RPMI8226 (cell line): ENCODE measurements at regions not wholly inside any gene's neighbourhood (a gene's known extent, or its start where the extent isn't known, plus 50 kb on each side); places are given as distances from the start of the nearest gene placed in this dataset.
"Not testable (repeated sequence)": the region's sequence is repeated elsewhere in the genome, so short reads cannot be mapped to it uniquely, and the experiment has no call there.

Source experiments
- DNase-seq: peaks from one replicate; pipeline ENCODE4 v3.0.0-alpha.2; 2015

DNA sequence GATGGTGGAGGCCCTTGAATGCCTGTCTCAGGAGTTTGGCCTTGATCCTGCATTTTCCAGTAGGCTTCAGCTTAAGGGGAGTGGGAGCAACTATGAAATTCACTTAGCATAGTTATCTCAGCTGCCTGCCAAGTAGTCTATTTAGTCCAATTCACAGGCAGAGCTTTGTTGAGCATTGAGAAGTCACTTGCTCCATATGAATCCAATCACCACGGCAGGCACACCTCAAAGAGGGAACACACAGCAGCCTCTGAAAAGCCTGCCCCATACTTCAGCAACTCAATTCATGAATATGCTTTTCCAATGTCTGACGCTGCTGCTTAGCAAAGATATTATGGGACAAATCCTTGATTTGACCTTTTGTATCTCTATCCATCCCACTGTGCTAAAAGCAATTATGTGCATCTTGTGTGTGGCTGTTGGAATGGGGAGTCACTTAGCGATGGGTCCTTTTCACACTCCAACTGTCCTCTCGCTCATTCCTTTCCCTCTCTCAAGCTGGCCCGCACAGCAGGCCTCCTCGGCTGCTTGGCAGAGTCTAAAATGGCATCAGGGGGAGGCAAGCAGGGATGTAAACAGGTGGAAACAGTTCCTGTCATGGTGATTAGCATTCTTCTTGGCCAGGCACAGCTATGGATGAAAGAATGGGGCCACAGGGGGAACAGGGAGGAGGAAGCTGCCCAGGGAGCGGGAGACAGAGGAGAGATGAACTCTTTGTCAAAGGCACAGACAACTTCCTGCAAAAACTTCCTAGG is 56.0 kb upstream of the LRPPRC start:
- DNase-seq: no peak

DNA sequence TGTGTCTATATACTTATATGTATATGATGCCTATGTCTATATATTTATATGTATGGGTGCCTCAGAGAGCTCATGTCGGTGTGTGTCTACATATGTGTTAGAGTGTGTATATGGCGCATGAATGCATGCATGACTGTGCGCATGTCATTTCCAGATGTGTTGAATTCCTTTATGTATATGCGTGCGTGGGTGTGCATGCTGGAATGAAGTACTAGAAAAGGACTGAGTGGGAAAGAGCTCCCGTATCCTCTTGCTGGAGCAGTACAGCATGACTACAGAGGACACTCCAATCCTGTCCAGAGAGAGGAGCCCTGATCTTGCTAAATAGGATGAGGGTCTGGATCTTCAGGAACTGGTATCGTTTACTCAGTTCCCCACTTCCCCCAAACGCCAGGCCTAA is 56.8 kb upstream of the LRPPRC start:
- no peak for DNase-seq

DNA sequence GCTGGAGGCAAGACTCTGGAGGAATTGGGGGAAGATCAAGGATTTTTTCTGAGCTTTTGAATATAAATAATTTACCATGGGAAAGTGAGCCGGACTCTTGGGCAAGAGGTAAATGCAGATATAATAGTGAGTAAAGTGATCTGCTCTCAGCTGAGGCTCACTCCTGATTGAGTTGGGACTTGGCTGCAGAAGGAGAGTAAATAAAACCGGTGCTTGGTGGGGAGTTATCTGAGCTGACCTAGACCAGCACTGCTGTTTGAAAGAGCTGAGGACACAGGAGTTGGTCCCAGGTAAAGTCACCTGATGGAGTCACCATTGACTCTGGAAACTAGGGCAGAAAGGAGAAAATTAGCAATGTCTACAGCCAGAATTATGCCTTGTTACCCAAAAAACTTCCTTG is 57.3 kb upstream of the LRPPRC start:
- no peak for DNase-seq

- DNase-seq: no peak
These were observed 57.7 kb upstream of the LRPPRC start for GRCh38 chr2:44053456-44053855.

DNA sequence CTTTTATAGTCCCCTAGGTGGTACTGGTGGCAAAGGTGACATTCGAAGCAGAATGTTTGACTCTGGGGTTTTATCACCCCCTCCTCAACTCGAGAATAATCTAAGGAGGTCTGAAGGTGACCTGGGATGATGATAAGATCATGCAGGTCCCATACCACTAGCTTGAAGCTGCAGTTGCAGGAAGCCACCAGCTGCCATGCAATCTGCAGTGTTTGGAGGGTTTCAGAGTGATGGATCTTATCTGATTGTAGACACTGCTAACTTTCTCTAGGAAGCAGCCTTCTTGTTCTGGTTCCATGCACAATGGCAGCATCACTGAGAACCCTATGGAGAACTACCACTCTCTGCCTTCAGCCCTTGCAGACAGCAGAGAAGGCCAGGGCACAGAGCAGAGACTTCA is 59.4 kb upstream of the LRPPRC start:
- DNase-seq: no peak

DNA sequence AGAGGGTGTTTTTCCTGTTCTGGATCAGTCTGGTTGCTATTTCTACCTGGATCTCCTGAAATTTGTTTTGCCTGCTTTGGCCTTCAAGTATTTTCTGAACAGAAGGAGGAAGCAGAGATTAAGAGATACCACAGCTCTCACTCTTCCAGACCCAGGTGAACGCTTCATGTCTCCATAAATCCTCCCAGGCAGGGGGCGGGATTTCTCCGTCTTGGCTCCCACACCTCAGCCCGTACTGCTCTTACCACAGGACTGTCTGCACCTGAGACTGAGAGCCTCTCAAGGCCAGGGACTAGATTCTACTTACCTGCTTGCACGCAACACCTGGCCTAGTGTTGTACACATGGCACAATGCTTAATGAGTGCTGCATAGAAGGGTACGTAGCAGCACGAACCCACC is 59.9 kb upstream of the LRPPRC start:
- DNase-seq: no peak

DNA sequence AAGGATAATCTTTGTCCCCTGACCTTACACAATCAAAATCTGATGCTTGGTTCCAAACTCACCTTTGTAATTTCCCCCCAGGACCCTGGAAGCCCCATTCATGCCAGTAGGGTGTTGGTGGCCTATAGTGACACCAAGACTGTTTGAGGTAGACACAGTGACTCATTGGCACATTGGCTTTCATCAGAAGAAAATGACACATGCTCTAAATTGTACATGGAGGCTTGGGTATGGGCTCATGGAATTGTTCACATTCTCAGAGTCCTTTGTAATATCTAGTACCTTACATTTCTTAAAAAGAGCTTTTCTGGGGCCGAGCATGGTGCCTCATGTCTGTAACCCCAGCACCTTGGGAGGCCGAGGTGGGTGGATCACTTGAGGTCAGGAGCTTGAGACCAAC is 61.2 kb upstream of the LRPPRC start:
- no peak for DNase-seq

GRCh38 chr2:44060286-44060685 is 64.5 kb upstream of the LRPPRC start:
- not testable (repeated sequence) for DNase-seq

DNA sequence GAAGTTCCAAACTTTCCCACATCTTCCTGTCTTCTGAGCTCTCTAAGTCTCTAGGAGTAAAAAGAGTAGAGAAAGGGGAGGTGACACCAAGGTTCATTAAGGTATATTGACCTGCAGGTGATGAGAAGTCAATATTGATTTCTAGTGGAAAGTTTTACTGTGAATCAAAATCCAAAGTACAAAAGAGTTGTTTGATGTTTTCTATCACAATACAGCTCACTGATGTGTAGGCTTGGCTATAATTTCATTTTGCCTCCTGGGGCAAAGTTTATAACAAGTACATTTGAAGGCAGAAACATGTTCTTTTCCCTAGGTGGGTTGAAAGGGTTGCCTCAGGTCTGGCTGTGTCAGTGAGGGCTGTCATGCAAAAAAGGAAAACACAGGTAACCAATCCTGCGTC is 65.2 kb upstream of the LRPPRC start:
- no peak for DNase-seq

GRCh38 chr2:44061469-44061868 is 65.7 kb upstream of the LRPPRC start:
- DNase-seq: no peak

- no peak for DNase-seq
These were observed 66.1 kb upstream of the LRPPRC start for GRCh38 chr2:44061876-44062275.

- no peak for DNase-seq
These were observed 67.2 kb upstream of the LRPPRC start for GRCh38 chr2:44063033-44063432.

GRCh38 chr2:44064281-44064680 is 68.5 kb upstream of the LRPPRC start:
- not testable (repeated sequence) for DNase-seq

- not testable (repeated sequence) for DNase-seq
These were observed 71.4 kb upstream of the LRPPRC start for GRCh38 chr2:44067012-44067790.

- not testable (repeated sequence) for DNase-seq
These were observed 72.0 kb upstream of the LRPPRC start for GRCh38 chr2:44067791-44068181.

- no peak for DNase-seq
These were observed 75.8 kb upstream of the LRPPRC start for GRCh38 chr2:44071454-44072046.

- not testable (repeated sequence) for DNase-seq
These were observed 77.9 kb upstream of the LRPPRC start for GRCh38 chr2:44073667-44074066.

DNA sequence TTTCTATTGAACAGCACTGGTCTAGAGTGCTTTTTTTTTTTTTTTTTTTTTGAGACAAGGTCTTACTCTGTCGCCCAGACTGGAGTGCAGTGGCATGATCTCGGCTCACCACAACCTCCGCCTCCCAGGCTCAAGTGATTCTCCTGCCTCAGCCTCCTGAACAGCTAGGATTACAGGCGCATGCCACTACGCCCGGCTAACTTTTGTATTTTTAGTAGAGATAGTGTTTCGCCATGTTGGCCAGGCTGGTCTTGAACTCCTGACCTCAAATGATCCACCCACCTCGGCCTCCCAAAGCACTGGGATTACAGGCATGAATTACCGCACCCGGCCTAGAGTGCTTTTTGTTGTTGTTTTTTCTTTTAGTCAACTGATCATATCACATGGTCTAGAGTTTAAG is 79.0 kb upstream of the LRPPRC start:
- DNase-seq: not testable (repeated sequence)

DNA sequence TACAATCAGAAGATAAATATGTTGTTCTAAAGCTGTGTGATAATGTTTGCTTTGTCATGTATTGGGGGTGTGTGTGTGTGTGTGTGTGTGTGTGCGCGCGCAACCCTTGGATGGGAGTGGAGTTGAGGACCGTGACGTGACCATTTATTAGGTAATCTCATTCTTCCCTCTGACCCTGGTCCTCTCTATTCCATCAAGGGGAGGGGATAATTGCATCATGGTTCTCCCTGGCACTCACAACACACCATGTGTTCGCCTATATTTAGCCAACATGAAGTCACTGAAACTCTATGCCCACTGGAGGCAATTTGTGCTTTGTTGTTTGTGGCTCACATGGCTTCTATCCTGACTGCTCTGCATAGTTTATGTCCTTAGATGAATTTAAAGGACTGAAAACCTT is 79.8 kb upstream of the LRPPRC start:
- DNase-seq: no peak

GRCh38 chr2:44077942-44078511 is 82.2 kb upstream of the LRPPRC start:
- DNase-seq: no peak

DNA sequence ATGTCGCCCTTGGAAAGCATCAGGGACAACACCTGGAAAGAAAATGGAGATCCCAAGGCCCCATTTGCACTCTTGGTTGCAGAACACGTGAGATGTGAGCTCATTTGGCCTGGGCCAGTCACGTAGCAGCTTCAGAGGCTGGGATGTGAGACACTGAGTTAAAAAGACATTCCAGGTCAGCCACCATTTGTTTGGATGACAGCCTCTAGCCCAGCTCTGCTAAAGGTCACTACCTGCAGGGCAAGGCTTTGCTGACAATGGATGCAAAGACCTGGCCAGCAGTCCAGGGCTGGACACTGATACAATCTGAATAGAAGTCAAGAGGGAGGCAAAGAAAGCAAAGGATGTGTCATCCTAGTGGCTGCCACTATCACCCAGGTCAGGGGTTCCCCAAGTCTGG is 83.9 kb upstream of the LRPPRC start:
- no peak for DNase-seq

DNA sequence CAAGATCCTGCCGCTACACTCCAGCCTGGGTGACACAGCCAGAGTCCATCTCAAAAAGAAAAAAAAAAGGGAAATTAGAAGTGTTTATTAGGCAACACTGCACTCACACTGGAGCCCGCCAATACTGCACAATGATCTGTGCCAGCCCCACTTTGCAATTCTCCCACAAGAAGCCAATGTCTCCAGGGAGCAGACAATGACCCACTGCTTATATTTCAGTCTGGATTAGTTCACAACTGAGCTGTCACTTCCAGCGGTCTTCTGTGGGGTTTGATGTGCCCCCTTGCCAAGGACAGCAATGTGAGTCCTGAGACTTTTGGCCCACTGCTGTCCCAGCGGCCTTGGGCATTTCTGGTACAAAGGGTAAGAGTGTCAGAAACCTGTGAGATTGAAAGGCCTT is 85.6 kb upstream of the PPM1B start:
- no peak for DNase-seq

- DNase-seq: no peak
These were observed 83.8 kb upstream of the PPM1B start for GRCh38 chr2:44084850-44085249.

DNA sequence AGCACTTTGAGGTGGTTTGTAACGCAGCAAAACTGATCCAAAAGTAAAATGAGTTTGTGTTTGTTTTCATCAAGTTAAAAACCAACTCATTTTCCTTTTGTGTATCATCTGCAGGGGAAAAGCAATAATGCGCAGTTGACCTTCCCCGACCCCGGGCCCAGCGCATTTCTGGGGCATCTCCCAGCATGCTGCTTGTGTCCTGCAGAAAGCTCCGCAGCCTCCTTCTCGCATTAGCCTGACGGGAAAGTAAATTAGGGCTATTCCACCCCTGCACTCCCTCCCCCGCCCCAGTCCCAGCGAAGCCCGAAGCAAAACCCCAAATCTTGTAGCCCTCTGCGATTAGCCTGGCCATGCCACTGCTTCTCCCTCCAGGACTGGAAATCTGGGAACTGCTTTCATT is 82.0 kb upstream of the PPM1B start:
- no peak for DNase-seq
